ENCODE measurements at regions not wholly inside any gene's neighbourhood (a gene's known extent, or its start where the extent isn't known, plus 50 kb on each side); places are given as distances from the start of the nearest gene placed in this dataset.

- no peaks in the 10 kb centered on the region for H3K9me3 ChIP-seq (ENCODE audit: control insufficient read depth, insufficient read depth, low read length)
- no peak overlapping the region for H3K4me3 ChIP-seq (ENCODE audit: low read length)
- no peaks in the 10 kb centered on the region for H4K20me1 ChIP-seq (ENCODE audit: control insufficient read depth, insufficient read depth, low read depth, low read length)
- H3F3A ChIP-seq (ENCODE audit: control insufficient read depth, insufficient read depth), result no peaks in the 10 kb centered on the region
- no peak overlapping the region for H3K4me2 ChIP-seq (ENCODE audit: low read length)
- H3K36me3 ChIP-seq (ENCODE audit: control insufficient read depth, low read length), result no peaks in the 10 kb centered on the region
- H3K27ac ChIP-seq (ENCODE audit: low read depth, low read length), result no peak overlapping the region
- TF ChIP-seq EZH2phosphoT487 (IDR thresholded peaks at IDR 0.05; ENCODE audit: borderline replicate concordance, low read length), result no peak
- TF ChIP-seq, protein P1, sequence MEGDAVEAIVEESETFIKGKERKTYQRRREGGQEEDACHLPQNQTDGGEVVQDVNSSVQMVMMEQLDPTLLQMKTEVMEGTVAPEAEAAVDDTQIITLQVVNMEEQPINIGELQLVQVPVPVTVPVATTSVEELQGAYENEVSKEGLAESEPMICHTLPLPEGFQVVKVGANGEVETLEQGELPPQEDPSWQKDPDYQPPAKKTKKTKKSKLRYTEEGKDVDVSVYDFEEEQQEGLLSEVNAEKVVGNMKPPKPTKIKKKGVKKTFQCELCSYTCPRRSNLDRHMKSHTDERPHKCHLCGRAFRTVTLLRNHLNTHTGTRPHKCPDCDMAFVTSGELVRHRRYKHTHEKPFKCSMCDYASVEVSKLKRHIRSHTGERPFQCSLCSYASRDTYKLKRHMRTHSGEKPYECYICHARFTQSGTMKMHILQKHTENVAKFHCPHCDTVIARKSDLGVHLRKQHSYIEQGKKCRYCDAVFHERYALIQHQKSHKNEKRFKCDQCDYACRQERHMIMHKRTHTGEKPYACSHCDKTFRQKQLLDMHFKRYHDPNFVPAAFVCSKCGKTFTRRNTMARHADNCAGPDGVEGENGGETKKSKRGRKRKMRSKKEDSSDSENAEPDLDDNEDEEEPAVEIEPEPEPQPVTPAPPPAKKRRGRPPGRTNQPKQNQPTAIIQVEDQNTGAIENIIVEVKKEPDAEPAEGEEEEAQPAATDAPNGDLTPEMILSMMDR (IDR thresholded peaks at IDR 0.05; ENCODE audit: low read depth, low read length, poor library complexity, severe bottlenecking), result no peak
- no peaks in the 10 kb centered on the region for H3K79me2 ChIP-seq (ENCODE audit: control insufficient read depth, low read length)
- H3K9me2 ChIP-seq (replicated peaks; ENCODE audit: control insufficient read depth, low read length), result no peaks in the 10 kb centered on the region
- no peaks in the 10 kb centered on the region for H3K4me1 ChIP-seq (ENCODE audit: control insufficient read depth, low read length)
- no peaks in the 10 kb centered on the region for H3K27me3 ChIP-seq (ENCODE audit: control insufficient read depth, low read length)
Observed at GRCh38 chr21:35215870-35216269, 166.8 kb upstream of the RUNX1 start.

- Histone ChIP-seq H3K9me3 (ENCODE audit: control insufficient read depth, insufficient read depth, low read length) (no peaks in the 10 kb centered on the region), H3K4me1 (ENCODE audit: control insufficient read depth, low read length) (no peaks in the 10 kb centered on the region), H4K20me1 (ENCODE audit: control insufficient read depth, insufficient read depth, low read depth, low read length) (no peaks in the 10 kb centered on the region), H3K36me3 (ENCODE audit: control insufficient read depth, low read length) (no peaks in the 10 kb centered on the region), H3K27me3 (ENCODE audit: control insufficient read depth, low read length) (no peaks in the 10 kb centered on the region), H3K4me3 (ENCODE audit: low read length) (no peak overlapping the region), H3K4me2 (ENCODE audit: low read length) (no peak overlapping the region), H3K27ac (ENCODE audit: low read depth, low read length) (no peak overlapping the region), H3F3A (ENCODE audit: control insufficient read depth, insufficient read depth) (0 out of 2 replicates have a peak, but pooled peaks cover under 1% of the 10 kb centered on the region), H3K79me2 (ENCODE audit: control insufficient read depth, low read length) (no peaks in the 10 kb centered on the region), H3K9me2 (replicated peaks; ENCODE audit: control insufficient read depth, low read length) (no peaks in the 10 kb centered on the region)
- TF ChIP-seq, protein P1 (IDR thresholded peaks at IDR 0.05; ENCODE audit: low read depth, low read length, poor library complexity, severe bottlenecking), result no peak
- TF ChIP-seq EZH2phosphoT487 (IDR thresholded peaks at IDR 0.05; ENCODE audit: borderline replicate concordance, low read length), result no peak
Observed at GRCh38 chr21:35212393-35213127, 163.5 kb upstream of the RUNX1 start.

GRCh38 chr21:35211782-35212181, 162.7 kb upstream of the RUNX1 start:
- H3F3A ChIP-seq (ENCODE audit: control insufficient read depth, insufficient read depth), result 0 out of 2 replicates have a peak, but pooled peaks cover 3% of the 10 kb centered on the region
- no peaks in the 10 kb centered on the region for H3K27me3 ChIP-seq (ENCODE audit: control insufficient read depth, low read length)
- H3K4me2 ChIP-seq (ENCODE audit: low read length), result no peak overlapping the region
- no peaks in the 10 kb centered on the region for H3K9me3 ChIP-seq (ENCODE audit: control insufficient read depth, insufficient read depth, low read length)
- H4K20me1 ChIP-seq (ENCODE audit: control insufficient read depth, insufficient read depth, low read depth, low read length), result no peaks in the 10 kb centered on the region
- no peak overlapping the region for H3K27ac ChIP-seq (ENCODE audit: low read depth, low read length)
- no peaks in the 10 kb centered on the region for H3K9me2 ChIP-seq (replicated peaks; ENCODE audit: control insufficient read depth, low read length)
- H3K4me1 ChIP-seq (ENCODE audit: control insufficient read depth, low read length), result peaks cover 1% of the 10 kb centered on the region
- no peaks in the 10 kb centered on the region for H3K79me2 ChIP-seq (ENCODE audit: control insufficient read depth, low read length)
- H3K4me3 ChIP-seq (ENCODE audit: low read length), result no peak overlapping the region
- no peak for TF ChIP-seq EZH2phosphoT487 (IDR thresholded peaks at IDR 0.05; ENCODE audit: borderline replicate concordance, low read length)
- TF ChIP-seq, protein P1 (IDR thresholded peaks at IDR 0.05; ENCODE audit: low read depth, low read length, poor library complexity, severe bottlenecking), result no peak
- no peaks in the 10 kb centered on the region for H3K36me3 ChIP-seq (ENCODE audit: control insufficient read depth, low read length)

Data from DOHH2 (cell line).